ENCODE measurements at regions not wholly inside any gene's neighbourhood (a gene's known extent, or its start where the extent isn't known, plus 50 kb on each side); places are given as distances from the start of the nearest gene placed in this dataset.
"Not testable (repeated sequence)": the region's sequence is repeated elsewhere in the genome, so short reads cannot be mapped to it uniquely, and the experiment has no call there.

- no peak overlapping the region for H3K4me3 ChIP-seq (ENCODE audit: low read length)
- H3K27ac ChIP-seq (ENCODE audit: low read length): no peak overlapping the region
- H3K27me3 ChIP-seq (ENCODE audit: control insufficient read depth, insufficient read depth): no peaks in the 10 kb centered on the region
- no peak for DNase-seq
- H3K9me3 ChIP-seq (ENCODE audit: control insufficient read depth, low read length): no peaks in the 10 kb centered on the region
- WGBS: 69% methylated on average over 2 of the region's 2 CpGs
- H3K4me1 ChIP-seq (ENCODE audit: control insufficient read depth, insufficient read depth, low read length): no peaks in the 10 kb centered on the region
- intact Hi-C loops (cut with DNase I): no loop called here
- no peak for ATAC-seq
These were observed 817.7 kb upstream of the B3GALT2 start for GRCh38 chr1:194004146-194004545.

GRCh38 chr1:194001726-194002350 lies 815.4 kb upstream of the B3GALT2 start:
- H3K4me1 ChIP-seq (ENCODE audit: control insufficient read depth, insufficient read depth, low read length); H3K27me3 ChIP-seq (ENCODE audit: control insufficient read depth, insufficient read depth); H3K4me3 ChIP-seq (ENCODE audit: low read length); intact Hi-C loops (cut with DNase I); ATAC-seq; H3K27ac ChIP-seq (ENCODE audit: low read length); H3K9me3 ChIP-seq (ENCODE audit: control insufficient read depth, low read length): not testable (repeated sequence)
- DNase-seq: peak in 2 of 3 donors; percentile 32 to 33
- 98% methylated on average over 33 of the region's 33 CpGs for WGBS

GRCh38 chr1:193988885-193989284 lies 802.5 kb upstream of the B3GALT2 start:
- H3K9me3 ChIP-seq (ENCODE audit: control insufficient read depth, low read length): peaks cover 3% of the 10 kb centered on the region
- intact Hi-C loops (cut with DNase I): no loop called here
- H3K4me3 ChIP-seq (ENCODE audit: low read length): no peak overlapping the region
- WGBS: 67% methylated on average over 2 of the region's 2 CpGs
- no peak for ATAC-seq
- H3K4me1 ChIP-seq (ENCODE audit: control insufficient read depth, insufficient read depth, low read length): no peaks in the 10 kb centered on the region
- no peak overlapping the region for H3K27ac ChIP-seq (ENCODE audit: low read length)
- H3K27me3 ChIP-seq (ENCODE audit: control insufficient read depth, insufficient read depth): no peaks in the 10 kb centered on the region
- no peak for DNase-seq

GRCh38 chr1:193979219-193979618 lies 792.8 kb upstream of the B3GALT2 start:
- 46% methylated on average over 4 of the region's 4 CpGs for WGBS
- no peak overlapping the region for H3K4me3 ChIP-seq (ENCODE audit: low read length)
- DNase-seq: no peak
- intact Hi-C loops (cut with DNase I): no loop called here
- no peak for ATAC-seq
- no peak overlapping the region for H3K27ac ChIP-seq (ENCODE audit: low read length)
- no peaks in the 10 kb centered on the region for H3K9me3 ChIP-seq (ENCODE audit: control insufficient read depth, low read length)
- no peaks in the 10 kb centered on the region for H3K4me1 ChIP-seq (ENCODE audit: control insufficient read depth, insufficient read depth, low read length)
- no peaks in the 10 kb centered on the region for H3K27me3 ChIP-seq (ENCODE audit: control insufficient read depth, insufficient read depth)

GRCh38 chr1:193974286-193974798 lies 787.9 kb upstream of the B3GALT2 start:
- Histone ChIP-seq H3K9me3 (ENCODE audit: control insufficient read depth, low read length) (no peaks in the 10 kb centered on the region), H3K4me1 (ENCODE audit: control insufficient read depth, insufficient read depth, low read length) (no peaks in the 10 kb centered on the region), H3K27me3 (ENCODE audit: control insufficient read depth, insufficient read depth) (no peaks in the 10 kb centered on the region), H3K27ac (ENCODE audit: low read length) (no peak overlapping the region), H3K4me3 (ENCODE audit: low read length) (no peak overlapping the region)
- intact Hi-C loops (cut with DNase I): no loop called here
- no peak for DNase-seq
- WGBS: 72% methylated on average over 3 of the region's 3 CpGs
- ATAC-seq: no peak

- Histone ChIP-seq H3K27ac (ENCODE audit: low read length) (no peak overlapping the region), H3K4me3 (ENCODE audit: low read length) (no peak overlapping the region), H3K9me3 (ENCODE audit: control insufficient read depth, low read length) (no peaks in the 10 kb centered on the region), H3K4me1 (ENCODE audit: control insufficient read depth, insufficient read depth, low read length) (no peaks in the 10 kb centered on the region), H3K27me3 (ENCODE audit: control insufficient read depth, insufficient read depth) (no peaks in the 10 kb centered on the region)
- WGBS: 95% methylated on average over 3 of the region's 3 CpGs
- DNase-seq: no peak
- ATAC-seq: no peak
- intact Hi-C loops (cut with DNase I): no loop called here
These were observed 787.0 kb upstream of the B3GALT2 start for GRCh38 chr1:193973428-193973827.

GRCh38 chr1:193971595-193971994 lies 785.2 kb upstream of the B3GALT2 start:
- no peak overlapping the region for H3K4me3 ChIP-seq (ENCODE audit: low read length)
- peak in 1 of 2 donors; percentile 70 for ATAC-seq
- no peaks in the 10 kb centered on the region for H3K4me1 ChIP-seq (ENCODE audit: control insufficient read depth, insufficient read depth, low read length)
- H3K27ac ChIP-seq (ENCODE audit: low read length): no peak overlapping the region
- no peak for DNase-seq
- H3K9me3 ChIP-seq (ENCODE audit: control insufficient read depth, low read length): no peaks in the 10 kb centered on the region
- intact Hi-C loops (cut with DNase I): no loop called here
- no peaks in the 10 kb centered on the region for H3K27me3 ChIP-seq (ENCODE audit: control insufficient read depth, insufficient read depth)
- 65% methylated on average over 3 of the region's 3 CpGs for WGBS

GRCh38 chr1:193960499-193960898 lies 774.1 kb upstream of the B3GALT2 start:
- intact Hi-C loops (cut with DNase I): loop anchor here in 1 of 4 donors (10.0 kb wide), 1 partner anchor 776 kb away; the partner anchor contains the start of gene B3GALT2
- DNase-seq (no peak), ATAC-seq (peak in 1 of 2 donors; percentile 47)
- Histone ChIP-seq H3K9me3 (ENCODE audit: control insufficient read depth, low read length) (no peaks in the 10 kb centered on the region), H3K4me3 (ENCODE audit: low read length) (no peak overlapping the region), H3K27ac (ENCODE audit: low read length) (no peak overlapping the region), H3K27me3 (ENCODE audit: control insufficient read depth, insufficient read depth) (no peaks in the 10 kb centered on the region), H3K4me1 (ENCODE audit: control insufficient read depth, insufficient read depth, low read length) (no peaks in the 10 kb centered on the region)
- WGBS: 26% methylated on average over 1 of the region's 1 CpG

- H3K27ac ChIP-seq (ENCODE audit: low read length): no peak overlapping the region
- ATAC-seq (no peak), DNase-seq (no peak)
- no peaks in the 10 kb centered on the region for H3K9me3 ChIP-seq (ENCODE audit: control insufficient read depth, low read length)
- H3K27me3 ChIP-seq (ENCODE audit: control insufficient read depth, insufficient read depth): no peaks in the 10 kb centered on the region
- 63% methylated on average over 2 of the region's 2 CpGs for WGBS
- intact Hi-C loops (cut with DNase I): loop anchor here in 1 of 4 donors (10.0 kb wide), 1 partner anchor 775 kb away; the partner anchor contains the start of gene B3GALT2
- H3K4me1 ChIP-seq (ENCODE audit: control insufficient read depth, insufficient read depth, low read length): no peaks in the 10 kb centered on the region
- no peak overlapping the region for H3K4me3 ChIP-seq (ENCODE audit: low read length)
These were observed 773.6 kb upstream of the B3GALT2 start for GRCh38 chr1:193960040-193960439.

- Histone ChIP-seq H3K4me1 (ENCODE audit: control insufficient read depth, insufficient read depth, low read length) (no peaks in the 10 kb centered on the region), H3K27me3 (ENCODE audit: control insufficient read depth, insufficient read depth) (no peaks in the 10 kb centered on the region), H3K27ac (ENCODE audit: low read length) (no peak overlapping the region), H3K9me3 (ENCODE audit: control insufficient read depth, low read length) (no peaks in the 10 kb centered on the region), H3K4me3 (ENCODE audit: low read length) (no peak overlapping the region)
- intact Hi-C loops (cut with DNase I): no loop called here
- 75% methylated on average over 7 of the region's 7 CpGs for WGBS
- DNase-seq (no peak), ATAC-seq (no peak)
These were observed 771.2 kb upstream of the B3GALT2 start for GRCh38 chr1:193957556-193958095.

- DNase-seq (no peak), ATAC-seq (peak; percentile 83 to 89)
- no peak overlapping the region for H3K4me3 ChIP-seq (ENCODE audit: low read length)
- intact Hi-C loops (cut with DNase I): loop anchor here in 1 of 4 donors (5.0 kb wide), 1 partner anchor 114 kb away; no protein-coding TSS in a partner anchor
- WGBS: 33% methylated on average over 1 of the region's 1 CpG
- no peaks in the 10 kb centered on the region for H3K4me1 ChIP-seq (ENCODE audit: control insufficient read depth, insufficient read depth, low read length)
- H3K27me3 ChIP-seq (ENCODE audit: control insufficient read depth, insufficient read depth): no peaks in the 10 kb centered on the region
- H3K9me3 ChIP-seq (ENCODE audit: control insufficient read depth, low read length): no peaks in the 10 kb centered on the region
- no peak overlapping the region for H3K27ac ChIP-seq (ENCODE audit: low read length)
These were observed 766.5 kb upstream of the B3GALT2 start for GRCh38 chr1:193952778-193953374.
